HG03575 (cell line): ENCODE measurements at regions not wholly inside any gene's neighbourhood (a gene's known extent, or its start where the extent isn't known, plus 50 kb on each side); places are given as distances from the start of the nearest gene placed in this dataset.

ENCODE experiments used
- ATAC-seq: cut with Tn5 transposase; IDR thresholded peaks from one replicate; pipeline ENCODE4 v1.9.1; 2021; ENCODE audit not compliant: unreplicated experiment, insufficient number of reproducible peaks, low FRiP score; ENCODE audit errors: extremely low read depth

DNA sequence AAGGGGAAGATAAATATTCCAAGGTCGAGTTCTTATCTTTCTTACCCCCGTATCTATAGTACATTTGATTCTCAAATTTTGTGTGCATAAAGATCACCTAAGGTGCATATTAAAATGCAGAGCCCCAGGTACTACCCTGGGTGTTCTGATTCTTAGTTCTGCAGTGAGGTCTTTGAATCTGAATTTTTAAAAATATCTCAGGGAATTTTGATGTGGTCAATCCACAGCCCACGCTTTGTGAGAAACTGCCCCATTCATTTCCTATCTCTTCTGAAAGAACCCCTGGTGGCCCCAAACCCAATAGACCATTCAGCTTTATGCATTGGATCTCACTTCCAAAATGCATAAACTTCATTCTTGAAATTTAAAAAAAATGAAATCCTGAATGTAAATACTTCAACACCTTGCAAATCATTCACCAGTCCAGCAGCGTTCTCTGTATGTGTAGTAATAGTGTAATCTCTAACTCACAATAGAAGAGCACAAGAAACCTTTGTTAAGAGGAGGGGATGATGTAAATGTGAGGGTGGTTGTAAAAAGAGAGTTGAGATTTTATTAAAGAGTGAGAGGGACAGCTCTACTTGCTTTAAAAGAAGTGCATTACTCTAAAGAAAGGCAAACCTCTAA is 108.8 kb upstream of the ZP4 start:
- ATAC-seq: no peak

DNA sequence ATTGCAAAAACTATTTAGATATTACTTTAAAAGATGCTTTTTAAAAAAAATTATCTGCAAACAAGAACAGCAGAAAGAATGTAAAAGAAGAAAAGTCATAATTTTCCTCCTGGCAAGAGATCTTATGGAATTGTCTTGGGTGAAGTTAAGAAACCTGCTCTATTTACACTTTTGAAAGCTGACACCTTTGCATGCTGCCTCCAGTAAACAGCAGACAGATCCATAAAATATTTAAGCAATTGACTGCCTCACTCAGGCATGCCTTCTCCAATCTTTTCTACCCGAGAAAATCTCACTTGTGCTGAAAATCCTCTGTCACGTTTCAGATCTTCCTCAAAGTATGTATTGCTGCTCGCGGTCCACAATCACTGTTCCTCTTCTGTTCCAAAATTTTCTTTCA is 107.9 kb upstream of the ZP4 start:
- no peak for ATAC-seq

DNA sequence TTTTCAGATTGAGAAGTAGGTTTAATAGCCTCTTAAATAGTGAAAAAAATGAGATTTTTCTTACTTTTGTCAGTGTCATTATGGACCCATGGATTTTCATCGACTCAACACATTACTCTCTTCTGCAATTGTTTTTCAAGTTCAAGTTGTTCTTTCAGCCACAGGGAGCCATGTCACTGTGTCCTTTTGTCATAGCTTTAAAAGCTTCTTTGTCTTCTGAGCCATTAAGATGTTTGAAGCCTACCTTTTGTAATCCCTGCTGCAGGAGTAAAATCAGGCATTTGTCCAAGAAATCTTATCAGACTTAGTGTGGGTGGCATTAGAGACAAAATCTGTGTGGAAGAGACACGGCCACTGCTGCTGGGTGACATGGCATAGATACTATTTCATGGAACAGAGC is 92.8 kb upstream of the ZP4 start:
- no peak for ATAC-seq

DNA sequence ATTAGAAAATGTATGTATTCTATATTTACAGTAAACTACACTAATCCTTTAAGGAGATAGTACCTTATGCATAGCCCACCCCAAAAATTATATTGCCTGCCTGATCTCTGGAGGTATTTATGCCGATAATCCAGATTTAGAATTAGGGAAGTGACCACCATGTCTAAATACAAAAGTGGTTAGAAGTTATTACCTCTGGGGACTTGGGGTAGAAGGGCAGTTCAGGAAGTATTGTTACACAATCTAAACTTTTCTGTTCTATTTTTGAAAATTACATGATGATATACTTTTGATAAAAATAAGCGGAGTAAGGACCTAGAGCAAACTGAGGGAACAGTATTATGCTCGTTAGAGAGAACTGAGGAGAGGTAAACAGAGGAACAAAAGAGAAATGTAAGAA is 90.5 kb upstream of the ZP4 start:
- ATAC-seq: no peak

- no peak for ATAC-seq
These were observed 85.6 kb upstream of the ZP4 start for GRCh38 chr1:237976331-237976730.

GRCh38 chr1:237975903-237976302 is 85.2 kb upstream of the ZP4 start:
- ATAC-seq: no peak

GRCh38 chr1:237975376-237975775 is 84.7 kb upstream of the ZP4 start:
- no peak for ATAC-seq

DNA sequence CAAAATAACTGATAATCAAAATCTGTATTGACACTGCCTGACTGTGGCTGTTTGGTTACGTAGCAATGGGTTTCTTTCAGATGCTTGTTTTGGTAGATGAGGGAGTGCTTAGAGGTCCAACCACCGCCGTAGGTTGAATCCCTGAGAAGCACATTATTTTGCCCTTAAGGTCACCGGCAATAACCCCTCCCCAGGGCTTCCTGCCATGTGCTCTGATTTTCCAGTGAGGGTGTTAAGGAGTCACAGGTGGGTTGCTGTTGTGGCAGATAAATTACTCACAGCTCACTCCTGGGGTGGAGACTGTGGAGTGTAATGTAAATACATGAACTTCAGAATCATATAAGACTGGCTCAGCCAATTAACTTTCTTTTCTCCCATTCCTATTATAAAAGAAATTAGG is 81.5 kb upstream of the ZP4 start:
- no peak for ATAC-seq

DNA sequence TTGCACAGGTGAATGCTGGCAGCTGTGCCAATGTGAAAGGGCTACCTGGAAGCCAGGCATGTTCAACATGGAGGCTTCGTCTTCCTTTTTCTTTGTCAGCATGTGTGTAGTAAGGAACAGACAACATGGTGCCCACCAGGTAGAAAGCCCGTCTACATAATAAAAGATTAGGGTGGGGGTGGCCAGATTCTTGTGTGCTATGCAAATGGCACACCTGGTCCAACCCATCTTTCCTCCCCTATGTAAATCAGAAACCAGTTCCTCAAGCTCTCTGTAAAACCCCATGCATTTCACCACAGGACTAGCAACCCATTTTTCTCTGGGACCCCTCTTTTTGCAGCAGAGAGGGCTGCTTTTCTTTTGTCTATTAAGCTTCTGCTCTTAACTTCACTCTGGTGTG is 72.3 kb upstream of the ZP4 start:
- ATAC-seq: no peak

GRCh38 chr1:237961754-237962153 is 71.0 kb upstream of the ZP4 start:
- no peak for ATAC-seq

DNA sequence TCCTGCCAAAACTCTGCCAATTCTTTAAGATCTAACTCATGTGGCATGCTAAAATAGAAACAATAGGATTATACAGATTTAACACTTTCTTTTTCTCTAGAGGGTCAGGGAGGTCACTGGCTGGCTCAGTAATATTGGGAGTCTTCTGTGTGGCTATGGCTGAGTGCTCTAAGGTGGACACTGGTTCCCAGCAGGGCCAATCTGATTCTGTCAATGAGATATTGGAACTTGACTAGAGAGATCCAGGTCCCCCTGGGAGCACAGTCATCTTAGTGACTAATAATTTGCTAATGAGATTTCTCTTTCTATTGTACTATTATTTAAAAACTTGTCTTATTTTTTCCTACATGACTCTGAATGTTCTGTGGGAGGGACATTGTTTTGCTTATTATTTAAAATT is 69.1 kb upstream of the ZP4 start:
- ATAC-seq: no peak

DNA sequence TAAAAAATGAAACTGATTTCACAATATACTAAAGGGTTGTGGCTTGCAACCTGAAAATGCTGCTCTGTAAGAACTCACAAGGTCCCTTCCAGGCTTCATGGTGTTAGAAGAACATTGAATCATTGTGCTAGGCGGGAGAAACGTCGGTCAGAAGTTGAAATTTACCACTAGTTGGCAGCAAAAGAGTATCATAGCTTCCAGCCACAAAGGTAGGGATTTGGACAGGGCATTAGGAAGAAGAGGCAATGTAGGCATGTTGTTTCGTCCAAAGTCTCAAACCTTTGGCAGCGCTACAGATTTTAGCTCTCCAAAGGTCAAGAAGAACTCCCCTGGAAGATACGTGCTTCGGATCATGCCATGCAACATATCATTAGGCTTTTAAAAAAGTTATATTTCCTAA is 62.5 kb upstream of the ZP4 start:
- no peak for ATAC-seq
